HG02571 (cell line): ENCODE measurements at regions not wholly inside any gene's neighbourhood (a gene's known extent, or its start where the extent isn't known, plus 50 kb on each side); places are given as distances from the start of the nearest gene placed in this dataset.
"Not testable (repeated sequence)": the region's sequence is repeated elsewhere in the genome, so short reads cannot be mapped to it uniquely, and the experiment has no call there.

Experiments
- ATAC-seq: cut with Tn5 transposase; IDR thresholded peaks from one replicate; pipeline ENCODE4 v1.9.1; 2021; ENCODE audit warnings: mild to moderate bottlenecking, moderate library complexity; ENCODE audit not compliant: unreplicated experiment

- ATAC-seq, result no peak
These were observed 172.2 kb upstream of the FERD3L start for GRCh38 chr7:19317461-19317860.

- ATAC-seq, result no peak
These were observed 167.2 kb upstream of the FERD3L start for GRCh38 chr7:19312416-19312815.

GRCh38 chr7:19307554-19307953 lies 162.3 kb upstream of the FERD3L start:
- ATAC-seq, result no peak

GRCh38 chr7:19305698-19306097 lies 160.5 kb upstream of the FERD3L start:
- no peak for ATAC-seq

- ATAC-seq, result no peak
These were observed 158.9 kb upstream of the FERD3L start for GRCh38 chr7:19304086-19304485.

GRCh38 chr7:19302731-19303130 lies 157.5 kb upstream of the FERD3L start:
- no peak for ATAC-seq

- ATAC-seq, result no peak
These were observed 151.4 kb upstream of the FERD3L start for GRCh38 chr7:19296617-19297016.

GRCh38 chr7:19295376-19295775 lies 150.2 kb upstream of the FERD3L start:
- ATAC-seq, result no peak

- no peak for ATAC-seq
These were observed 149.4 kb upstream of the FERD3L start for GRCh38 chr7:19294619-19295018.

GRCh38 chr7:19293431-19293830 lies 148.2 kb upstream of the FERD3L start:
- no peak for ATAC-seq

- ATAC-seq, result no peak
These were observed 145.7 kb upstream of the FERD3L start for GRCh38 chr7:19290968-19291367.

- ATAC-seq, result no peak
These were observed 144.8 kb upstream of the FERD3L start for GRCh38 chr7:19290066-19290465.

GRCh38 chr7:19284596-19285300 lies 139.5 kb upstream of the FERD3L start:
- no peak for ATAC-seq

- ATAC-seq, result no peak
These were observed 138.9 kb upstream of the FERD3L start for GRCh38 chr7:19284136-19284535.

- no peak for ATAC-seq
These were observed 129.8 kb upstream of the FERD3L start for GRCh38 chr7:19275000-19275399.

GRCh38 chr7:19272329-19272728 lies 127.1 kb upstream of the FERD3L start:
- not testable (repeated sequence) for ATAC-seq

- ATAC-seq, result no peak
These were observed 124.1 kb upstream of the FERD3L start for GRCh38 chr7:19269301-19269700.

GRCh38 chr7:19268737-19269136 lies 123.5 kb upstream of the FERD3L start:
- ATAC-seq, result no peak

GRCh38 chr7:19262826-19263225 lies 117.6 kb upstream of the FERD3L start:
- ATAC-seq, result no peak

GRCh38 chr7:19249281-19249680 lies 104.1 kb upstream of the FERD3L start:
- no peak for ATAC-seq

GRCh38 chr7:19248681-19249080 lies 103.5 kb upstream of the FERD3L start:
- ATAC-seq, result no peak

- no peak for ATAC-seq
These were observed 102.9 kb upstream of the FERD3L start for GRCh38 chr7:19248115-19248514.

GRCh38 chr7:19247017-19247416 lies 101.8 kb upstream of the FERD3L start:
- no peak for ATAC-seq
